ENCODE measurements at regions not wholly inside any gene's neighbourhood (a gene's known extent, or its start where the extent isn't known, plus 50 kb on each side); places are given as distances from the start of the nearest gene placed in this dataset.

- Histone ChIP-seq H3K9me2 (ENCODE audit: insufficient read depth) (no peaks in the 10 kb centered on the region), H3K4me2 (ENCODE audit: unreplicated experiment) (no peak overlapping the region), H3K27me3 (replicated peaks; ENCODE audit: insufficient read depth) (no peaks in the 10 kb centered on the region; the same call in 1 of the 2 replicates), H3K79me2 (ENCODE audit: insufficient read depth) (no peaks in the 10 kb centered on the region), H3K27ac (no peak overlapping the region), H3K9me3 (ENCODE audit: low read depth) (no peaks in the 10 kb centered on the region), H3K36me3 (ENCODE audit: low read depth) (no peaks in the 10 kb centered on the region), H3K9ac (no peak overlapping the region), H4K20me1 (ENCODE audit: insufficient read depth) (no peaks in the 10 kb centered on the region), H2AFZ (no peak overlapping the region), H3K4me3 (no peak overlapping the region), H3F3A (ENCODE audit: insufficient read depth) (no peaks in the 10 kb centered on the region), H3K4me1 (ENCODE audit: insufficient read depth) (no peaks in the 10 kb centered on the region)
- 39 to 42% methylated on average over 16 to 21 of the region's 21 CpGs for WGBS, 2 experiments (ENCODE audit: low coverage in 1 of 2, low lambda C conversion rate in 2 of 2, missing lambda C conversion rate in 2 of 2)
- no peak for TF ChIP-seq EZH2 (IDR thresholded peaks at IDR 0.05; ENCODE audit: insufficient read depth, poor library complexity, severe bottlenecking)
- no peak for TF ChIP-seq EZH2phosphoT487 (IDR thresholded peaks at IDR 0.05; ENCODE audit: insufficient read depth, low read depth)
- DNase-seq, result no peak
- in situ Hi-C loops (cut with MboI), result no loop called here
Measured at GRCh38 chr5:1723957-1724821, 75.4 kb downstream of the MRPL36 start.

GRCh38 chr5:1723476-1723875, 76.2 kb downstream of the MRPL36 start:
- Histone ChIP-seq H3K9me2 (ENCODE audit: insufficient read depth) (no peaks in the 10 kb centered on the region), H3K79me2 (ENCODE audit: insufficient read depth) (no peaks in the 10 kb centered on the region), H3F3A (ENCODE audit: insufficient read depth) (no peaks in the 10 kb centered on the region), H3K4me1 (ENCODE audit: insufficient read depth) (no peaks in the 10 kb centered on the region), H4K20me1 (ENCODE audit: insufficient read depth) (no peaks in the 10 kb centered on the region), H3K27me3 (replicated peaks; ENCODE audit: insufficient read depth) (no peaks in the 10 kb centered on the region; the same call in 1 of the 2 replicates), H3K4me3 (no peak overlapping the region), H3K9ac (no peak overlapping the region), H3K36me3 (ENCODE audit: low read depth) (no peaks in the 10 kb centered on the region), H3K4me2 (ENCODE audit: unreplicated experiment) (no peak overlapping the region), H3K9me3 (ENCODE audit: low read depth) (no peaks in the 10 kb centered on the region), H2AFZ (no peak overlapping the region), H3K27ac (no peak overlapping the region)
- TF ChIP-seq EZH2phosphoT487 (IDR thresholded peaks at IDR 0.05; ENCODE audit: insufficient read depth, low read depth) (no peak), EZH2 (IDR thresholded peaks at IDR 0.05; ENCODE audit: insufficient read depth, poor library complexity, severe bottlenecking) (no peak)
- WGBS, 2 experiments (ENCODE audit: low coverage in 1 of 2, low lambda C conversion rate in 2 of 2, missing lambda C conversion rate in 2 of 2), result 32 to 38% methylated on average over 7 of the region's 7 CpGs
- in situ Hi-C loops (cut with MboI), result no loop called here
- DNase-seq, result no peak

GRCh38 chr5:1722877-1723276, 76.8 kb downstream of the MRPL36 start:
- no peaks in the 10 kb centered on the region for H3K36me3 ChIP-seq (ENCODE audit: low read depth)
- H3K9me3 ChIP-seq (ENCODE audit: low read depth), result no peaks in the 10 kb centered on the region
- H3K4me3 ChIP-seq, result no peak overlapping the region
- in situ Hi-C loops (cut with MboI), result no loop called here
- no peaks in the 10 kb centered on the region for H3K9me2 ChIP-seq (ENCODE audit: insufficient read depth)
- WGBS, 2 experiments (ENCODE audit: low coverage in 1 of 2, low lambda C conversion rate in 2 of 2, missing lambda C conversion rate in 2 of 2), result 48 to 51% methylated on average over 13 of the region's 13 CpGs
- H3K27ac ChIP-seq, result no peak overlapping the region
- no peaks in the 10 kb centered on the region; the same call in 1 of the 2 replicates for H3K27me3 ChIP-seq (replicated peaks; ENCODE audit: insufficient read depth)
- H2AFZ ChIP-seq, result no peak overlapping the region
- no peak overlapping the region for H3K9ac ChIP-seq
- H4K20me1 ChIP-seq (ENCODE audit: insufficient read depth), result no peaks in the 10 kb centered on the region
- no peaks in the 10 kb centered on the region for H3K79me2 ChIP-seq (ENCODE audit: insufficient read depth)
- no peaks in the 10 kb centered on the region for H3K4me1 ChIP-seq (ENCODE audit: insufficient read depth)
- no peak overlapping the region for H3K4me2 ChIP-seq (ENCODE audit: unreplicated experiment)
- TF ChIP-seq EZH2phosphoT487 (IDR thresholded peaks at IDR 0.05; ENCODE audit: insufficient read depth, low read depth), result no peak
- TF ChIP-seq EZH2 (IDR thresholded peaks at IDR 0.05; ENCODE audit: insufficient read depth, poor library complexity, severe bottlenecking), result no peak
- no peaks in the 10 kb centered on the region for H3F3A ChIP-seq (ENCODE audit: insufficient read depth)
- no peak for DNase-seq

GRCh38 chr5:1720396-1721110, 79.1 kb downstream of the MRPL36 start:
- DNase-seq, result no peak
- in situ Hi-C loops (cut with MboI), result no loop called here

More at GRCh38 chr5:1720396-1721110, 79.1 kb downstream of the MRPL36 start:
- no peak overlapping the region for H3K4me2 ChIP-seq (ENCODE audit: unreplicated experiment)
- no peaks in the 10 kb centered on the region for H3K9me2 ChIP-seq (ENCODE audit: insufficient read depth)
- 44 to 45% methylated on average over 21 of the region's 21 CpGs for WGBS, 2 experiments (ENCODE audit: low coverage in 1 of 2, low lambda C conversion rate in 2 of 2, missing lambda C conversion rate in 2 of 2)
- H3K79me2 ChIP-seq (ENCODE audit: insufficient read depth), result no peaks in the 10 kb centered on the region
- no peak overlapping the region for H3K4me3 ChIP-seq
- no peak overlapping the region for H3K27ac ChIP-seq
- H2AFZ ChIP-seq, result no peak overlapping the region
- H3K9me3 ChIP-seq (ENCODE audit: low read depth), result no peaks in the 10 kb centered on the region
- no peaks in the 10 kb centered on the region for H3F3A ChIP-seq (ENCODE audit: insufficient read depth)
- no peaks in the 10 kb centered on the region for H4K20me1 ChIP-seq (ENCODE audit: insufficient read depth)
- H3K36me3 ChIP-seq (ENCODE audit: low read depth), result no peaks in the 10 kb centered on the region
- no peaks in the 10 kb centered on the region for H3K4me1 ChIP-seq (ENCODE audit: insufficient read depth)
- TF ChIP-seq EZH2phosphoT487 (IDR thresholded peaks at IDR 0.05; ENCODE audit: insufficient read depth, low read depth) (no peak), EZH2 (IDR thresholded peaks at IDR 0.05; ENCODE audit: insufficient read depth, poor library complexity, severe bottlenecking) (no peak)
- no peaks in the 10 kb centered on the region for H3K27me3 ChIP-seq (replicated peaks; ENCODE audit: insufficient read depth)
- no peak overlapping the region for H3K9ac ChIP-seq

Data from GM23248 (cell line).